ENCODE measurements at regions not wholly inside any gene's neighbourhood (a gene's known extent, or its start where the extent isn't known, plus 50 kb on each side); places are given as distances from the start of the nearest gene placed in this dataset.

GRCh38 chr2:226643946-226644282 is 155.7 kb downstream of the IRS1 start:
- TF ChIP-seq, protein P1, sequence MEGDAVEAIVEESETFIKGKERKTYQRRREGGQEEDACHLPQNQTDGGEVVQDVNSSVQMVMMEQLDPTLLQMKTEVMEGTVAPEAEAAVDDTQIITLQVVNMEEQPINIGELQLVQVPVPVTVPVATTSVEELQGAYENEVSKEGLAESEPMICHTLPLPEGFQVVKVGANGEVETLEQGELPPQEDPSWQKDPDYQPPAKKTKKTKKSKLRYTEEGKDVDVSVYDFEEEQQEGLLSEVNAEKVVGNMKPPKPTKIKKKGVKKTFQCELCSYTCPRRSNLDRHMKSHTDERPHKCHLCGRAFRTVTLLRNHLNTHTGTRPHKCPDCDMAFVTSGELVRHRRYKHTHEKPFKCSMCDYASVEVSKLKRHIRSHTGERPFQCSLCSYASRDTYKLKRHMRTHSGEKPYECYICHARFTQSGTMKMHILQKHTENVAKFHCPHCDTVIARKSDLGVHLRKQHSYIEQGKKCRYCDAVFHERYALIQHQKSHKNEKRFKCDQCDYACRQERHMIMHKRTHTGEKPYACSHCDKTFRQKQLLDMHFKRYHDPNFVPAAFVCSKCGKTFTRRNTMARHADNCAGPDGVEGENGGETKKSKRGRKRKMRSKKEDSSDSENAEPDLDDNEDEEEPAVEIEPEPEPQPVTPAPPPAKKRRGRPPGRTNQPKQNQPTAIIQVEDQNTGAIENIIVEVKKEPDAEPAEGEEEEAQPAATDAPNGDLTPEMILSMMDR (conservative IDR thresholded peaks at IDR 0.05; ENCODE audit: low read depth, low read length): no peak
- no peak for TF ChIP-seq EZH2 (IDR thresholded peaks at IDR 0.05; ENCODE audit: borderline replicate concordance, low read depth, low read length, poor library complexity, severe bottlenecking)

Data from A673 (cell line).